ENCODE measurements at regions not wholly inside any gene's neighbourhood (a gene's known extent, or its start where the extent isn't known, plus 50 kb on each side); places are given as distances from the start of the nearest gene placed in this dataset.

DNA sequence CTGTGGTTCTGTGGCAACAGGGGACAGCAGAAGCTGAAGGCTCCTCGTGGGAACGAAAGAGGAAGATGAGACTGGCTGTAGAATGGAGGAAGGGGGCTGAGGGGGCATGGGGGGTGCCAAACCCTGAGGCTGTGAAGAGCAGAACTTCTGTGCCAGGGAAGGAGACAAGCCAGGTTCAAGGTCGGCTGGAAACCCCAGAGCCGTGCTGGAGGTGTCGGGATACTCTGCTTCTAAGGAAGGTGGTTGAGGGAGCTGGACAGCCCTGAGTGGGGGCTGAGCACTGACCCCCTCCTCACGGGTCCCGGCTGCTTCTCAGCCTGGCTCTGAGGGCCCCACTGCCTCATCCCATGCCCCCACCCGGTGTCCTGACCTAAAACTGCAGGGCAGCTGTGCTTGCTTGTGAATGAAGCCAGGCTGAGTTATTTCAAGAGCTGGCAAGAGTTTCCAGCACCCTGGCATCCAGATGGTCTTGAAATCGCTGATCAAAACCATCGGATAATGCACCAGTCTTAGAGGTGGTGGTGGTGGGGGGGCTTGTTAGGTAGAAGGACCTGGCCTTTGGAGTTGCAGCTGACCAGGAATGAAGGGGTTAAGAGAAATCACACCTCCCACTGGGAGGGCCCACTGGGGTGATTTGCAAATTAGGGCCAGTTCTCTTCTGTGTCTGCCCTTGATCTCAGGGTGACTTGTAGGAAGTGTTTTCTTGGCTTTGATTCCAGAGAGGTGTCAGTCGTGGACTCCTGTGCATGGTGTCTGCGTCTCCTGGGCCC is 218.9 kb upstream of the C1orf174 start:
- TF ChIP-seq, protein P1, sequence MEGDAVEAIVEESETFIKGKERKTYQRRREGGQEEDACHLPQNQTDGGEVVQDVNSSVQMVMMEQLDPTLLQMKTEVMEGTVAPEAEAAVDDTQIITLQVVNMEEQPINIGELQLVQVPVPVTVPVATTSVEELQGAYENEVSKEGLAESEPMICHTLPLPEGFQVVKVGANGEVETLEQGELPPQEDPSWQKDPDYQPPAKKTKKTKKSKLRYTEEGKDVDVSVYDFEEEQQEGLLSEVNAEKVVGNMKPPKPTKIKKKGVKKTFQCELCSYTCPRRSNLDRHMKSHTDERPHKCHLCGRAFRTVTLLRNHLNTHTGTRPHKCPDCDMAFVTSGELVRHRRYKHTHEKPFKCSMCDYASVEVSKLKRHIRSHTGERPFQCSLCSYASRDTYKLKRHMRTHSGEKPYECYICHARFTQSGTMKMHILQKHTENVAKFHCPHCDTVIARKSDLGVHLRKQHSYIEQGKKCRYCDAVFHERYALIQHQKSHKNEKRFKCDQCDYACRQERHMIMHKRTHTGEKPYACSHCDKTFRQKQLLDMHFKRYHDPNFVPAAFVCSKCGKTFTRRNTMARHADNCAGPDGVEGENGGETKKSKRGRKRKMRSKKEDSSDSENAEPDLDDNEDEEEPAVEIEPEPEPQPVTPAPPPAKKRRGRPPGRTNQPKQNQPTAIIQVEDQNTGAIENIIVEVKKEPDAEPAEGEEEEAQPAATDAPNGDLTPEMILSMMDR (IDR thresholded peaks at IDR 0.05), result no peak
- TF ChIP-seq SIN3A (IDR thresholded peaks at IDR 0.05; ENCODE audit: borderline replicate concordance, insufficient read depth, low read depth, low read length) (no peak), POLR2AphosphoS5 (IDR thresholded peaks at IDR 0.05; ENCODE audit: low read depth, low read length) (no peak)

All from Panc1 (cell line).